Activated naive CD8-positive, alpha-beta T cell treated with anti-CD3 and anti-CD28 coated beads for 36 hours (primary cell): ENCODE measurements at regions not wholly inside any gene's neighbourhood (a gene's known extent, or its start where the extent isn't known, plus 50 kb on each side); places are given as distances from the start of the nearest gene placed in this dataset.
"Not testable (repeated sequence)": the region's sequence is repeated elsewhere in the genome, so short reads cannot be mapped to it uniquely, and the experiment has no call there.

ENCODE experiments used
- DNase-seq: peaks from one replicate; pipeline ENCODE4 v3.0.0; 2021
- H3K27ac Mint-ChIP-seq: one replicate; pipeline ENCODE4 v1.8.0; 2022; ENCODE audit warnings: mild to moderate bottlenecking, moderate library complexity, mixed read lengths
- H3K27me3 Mint-ChIP-seq: one replicate; pipeline ENCODE4 v1.8.0; 2022; ENCODE audit warnings: mild to moderate bottlenecking, mixed read lengths
- H3K36me3 Mint-ChIP-seq: one replicate; pipeline ENCODE4 v1.8.0; 2021; ENCODE audit warnings: mild to moderate bottlenecking, mixed read lengths
- H3K4me1 Mint-ChIP-seq: one replicate; pipeline ENCODE4 v1.8.0; 2021; ENCODE audit warnings: mixed read lengths
- H3K4me3 Mint-ChIP-seq: one replicate; pipeline ENCODE4 v1.8.0; 2022; ENCODE audit warnings: mild to moderate bottlenecking, moderate library complexity, mixed read lengths
- H3K9me3 Mint-ChIP-seq: one replicate; pipeline ENCODE4 v1.8.0; 2022; ENCODE audit warnings: mixed read lengths

- H3K9me3 Mint-ChIP-seq, result no peaks in the 10 kb centered on the region
- H3K27me3 Mint-ChIP-seq, result peaks cover 14% of the 10 kb centered on the region
- no peaks in the 10 kb centered on the region for H3K36me3 Mint-ChIP-seq
- H3K4me3 Mint-ChIP-seq, result no peak overlapping the region
- DNase-seq, result no peak
- no peak overlapping the region for H3K27ac Mint-ChIP-seq
- no peaks in the 10 kb centered on the region for H3K4me1 Mint-ChIP-seq
Measured at GRCh38 chr7:109834851-109835250, 1256.1 kb upstream of the LRRN3 start.

- Mint-ChIP-seq H3K9me3 (no peaks in the 10 kb centered on the region), H3K4me1 (no peaks in the 10 kb centered on the region), H3K27ac (no peak overlapping the region), H3K27me3 (peaks cover 14% of the 10 kb centered on the region), H3K36me3 (no peaks in the 10 kb centered on the region), H3K4me3 (no peak overlapping the region)
- DNase-seq, result no peak
Measured at GRCh38 chr7:109835577-109835976, 1255.3 kb upstream of the LRRN3 start.

GRCh38 chr7:109836016-109836415, 1254.9 kb upstream of the LRRN3 start:
- Mint-ChIP-seq H3K27me3 (peaks cover 14% of the 10 kb centered on the region), H3K36me3 (no peaks in the 10 kb centered on the region), H3K4me3 (no peak overlapping the region), H3K27ac (no peak overlapping the region), H3K9me3 (no peaks in the 10 kb centered on the region), H3K4me1 (no peaks in the 10 kb centered on the region)
- DNase-seq, result no peak

DNA sequence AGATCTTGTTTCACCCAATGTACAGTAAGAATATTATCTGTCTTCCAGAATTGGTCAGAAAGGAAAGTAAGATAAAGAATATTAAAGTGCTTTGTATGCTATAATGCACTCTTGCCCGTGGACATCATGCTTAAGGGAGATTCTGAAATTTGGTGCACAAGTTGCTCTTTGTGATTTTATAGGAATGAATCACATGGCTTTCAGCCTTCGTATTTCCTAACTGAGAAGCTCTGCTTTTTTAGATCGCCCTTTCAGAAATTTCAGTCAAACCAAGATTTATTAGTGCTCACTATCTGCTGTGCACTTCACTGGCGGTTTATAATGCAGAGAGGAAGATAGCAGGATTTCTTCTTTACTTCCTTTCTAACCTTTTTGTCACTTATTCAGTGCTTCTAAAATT, 1248.5 kb upstream of the LRRN3 start:
- Mint-ChIP-seq H3K36me3 (no peaks in the 10 kb centered on the region), H3K4me3 (no peak overlapping the region), H3K27ac (no peak overlapping the region), H3K27me3 (peaks cover 19% of the 10 kb centered on the region), H3K4me1 (no peaks in the 10 kb centered on the region), H3K9me3 (no peaks in the 10 kb centered on the region)
- DNase-seq, result no peak

GRCh38 chr7:109844362-109844761, 1246.6 kb upstream of the LRRN3 start:
- peaks cover 15% of the 10 kb centered on the region for H3K27me3 Mint-ChIP-seq

DNA sequence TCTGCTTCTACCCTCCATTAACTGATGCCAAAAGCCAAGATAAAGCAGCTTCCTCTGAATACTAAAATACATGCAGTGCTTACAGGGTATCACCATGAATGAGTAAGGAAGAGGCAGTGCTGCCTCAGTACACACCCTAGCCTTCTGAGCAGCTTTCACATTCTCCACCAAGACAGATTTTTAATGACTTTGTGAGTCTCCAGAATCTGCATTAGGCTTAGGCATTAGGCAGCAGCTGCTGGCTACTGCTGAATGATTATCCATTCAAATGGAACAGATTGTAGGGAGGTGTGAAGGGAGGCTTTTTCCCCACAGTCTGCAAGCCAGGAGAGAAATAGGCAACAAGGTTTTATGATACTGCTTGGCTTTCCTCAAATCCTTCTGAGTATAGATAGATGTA, 1226.7 kb upstream of the LRRN3 start:
- Mint-ChIP-seq H3K4me1 (no peaks in the 10 kb centered on the region), H3K9me3 (no peaks in the 10 kb centered on the region), H3K27me3 (peaks cover 13% of the 10 kb centered on the region), H3K36me3 (no peaks in the 10 kb centered on the region), H3K4me3 (no peak overlapping the region), H3K27ac (no peak overlapping the region)
- DNase-seq, result no peak

More at GRCh38 chr7:109844362-109844761, 1246.6 kb upstream of the LRRN3 start:
- Mint-ChIP-seq H3K27ac (no peak overlapping the region), H3K36me3 (no peaks in the 10 kb centered on the region), H3K9me3 (no peaks in the 10 kb centered on the region), H3K4me3 (no peak overlapping the region), H3K4me1 (no peaks in the 10 kb centered on the region)
- DNase-seq, result no peak

- no peaks in the 10 kb centered on the region for H3K36me3 Mint-ChIP-seq
Measured at GRCh38 chr7:109868215-109868860, 1222.6 kb upstream of the LRRN3 start.

GRCh38 chr7:109873296-109873695, 1217.6 kb upstream of the LRRN3 start:
- Mint-ChIP-seq H3K9me3 (no peaks in the 10 kb centered on the region), H3K36me3 (no peaks in the 10 kb centered on the region), H3K27ac (no peak overlapping the region), H3K4me1 (no peaks in the 10 kb centered on the region), H3K27me3 (peaks cover 12% of the 10 kb centered on the region), H3K4me3 (no peak overlapping the region)
- DNase-seq, result no peak

More at GRCh38 chr7:109868215-109868860, 1222.6 kb upstream of the LRRN3 start:
- Mint-ChIP-seq H3K27me3 (peaks cover 5% of the 10 kb centered on the region), H3K9me3 (no peaks in the 10 kb centered on the region), H3K4me3 (no peak overlapping the region), H3K27ac (no peak overlapping the region), H3K4me1 (no peaks in the 10 kb centered on the region)
- DNase-seq, result no peak

- no peak overlapping the region for H3K27ac Mint-ChIP-seq
Measured at GRCh38 chr7:109879287-109879828, 1211.6 kb upstream of the LRRN3 start.

DNA sequence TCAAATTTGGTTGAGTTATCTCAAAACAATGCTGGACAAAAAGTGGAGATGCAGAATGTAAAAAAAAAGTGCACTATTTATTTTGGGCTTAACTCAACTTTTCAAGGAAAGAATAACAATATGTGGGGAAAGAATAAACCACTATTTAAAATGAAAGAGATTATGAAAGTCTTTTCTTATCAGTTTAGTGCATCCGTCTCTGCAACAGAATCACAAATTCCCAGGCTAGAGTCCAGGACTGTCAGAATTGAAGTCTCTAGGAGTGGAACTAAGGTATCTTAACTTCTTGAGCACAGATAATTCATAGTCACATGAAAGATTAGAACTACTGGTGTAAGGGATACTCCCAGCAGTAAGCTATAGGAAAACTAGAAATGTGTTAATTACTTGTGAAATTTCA, 1200.3 kb upstream of the LRRN3 start:
- no peak for DNase-seq
- Mint-ChIP-seq H3K36me3 (no peaks in the 10 kb centered on the region), H3K9me3 (no peaks in the 10 kb centered on the region), H3K4me1 (no peaks in the 10 kb centered on the region), H3K4me3 (no peak overlapping the region), H3K27me3 (peaks cover 6% of the 10 kb centered on the region), H3K27ac (no peak overlapping the region)

More at GRCh38 chr7:109879287-109879828, 1211.6 kb upstream of the LRRN3 start:
- no peak for DNase-seq
- peaks cover 10% of the 10 kb centered on the region for H3K27me3 Mint-ChIP-seq
- no peak overlapping the region for H3K4me3 Mint-ChIP-seq
- H3K9me3 Mint-ChIP-seq, result no peaks in the 10 kb centered on the region
- no peaks in the 10 kb centered on the region for H3K4me1 Mint-ChIP-seq
- H3K36me3 Mint-ChIP-seq, result no peaks in the 10 kb centered on the region

DNA sequence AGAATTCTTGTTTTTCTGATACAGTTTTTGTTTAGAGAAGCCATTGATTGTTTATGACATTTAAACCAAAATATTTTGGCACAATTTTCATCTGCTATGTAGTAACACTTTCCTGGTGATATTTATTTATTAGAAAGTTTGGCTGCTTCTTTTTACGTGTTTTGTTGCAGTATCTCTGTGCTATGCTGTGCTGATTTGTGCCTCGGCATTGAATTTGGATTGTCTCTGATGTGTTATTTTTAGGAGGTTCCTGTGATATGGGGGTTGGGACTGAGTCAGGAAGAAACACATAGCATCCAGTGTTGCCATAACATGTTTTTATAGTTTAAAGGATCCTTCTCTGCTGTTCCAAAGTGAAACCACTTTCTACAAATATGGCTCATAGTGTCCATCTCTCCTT, 1197.7 kb upstream of the LRRN3 start:
- Mint-ChIP-seq H3K4me1 (no peaks in the 10 kb centered on the region), H3K27ac (no peak overlapping the region), H3K4me3 (no peak overlapping the region), H3K27me3 (peaks cover 3% of the 10 kb centered on the region), H3K36me3 (no peaks in the 10 kb centered on the region), H3K9me3 (no peaks in the 10 kb centered on the region)
- no peak for DNase-seq

DNA sequence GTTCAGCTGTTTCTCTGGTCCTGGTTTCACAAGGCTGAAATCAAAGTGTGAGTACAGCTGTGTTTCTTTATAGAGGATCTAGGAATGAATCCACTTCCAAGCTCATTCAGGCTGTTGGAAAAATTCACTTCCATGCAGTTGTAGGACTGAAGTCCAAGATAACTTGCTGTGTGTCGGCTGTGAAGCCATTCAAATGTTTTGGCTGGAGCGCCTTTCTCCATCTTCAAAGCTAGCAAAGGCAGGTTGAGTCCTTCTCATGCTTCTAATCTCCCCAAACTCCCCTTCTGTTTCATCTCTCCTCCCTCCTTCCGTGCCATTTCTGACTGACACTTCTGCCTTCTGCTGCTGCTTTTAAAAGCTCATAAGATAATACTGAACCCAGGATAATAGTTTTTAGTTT, 1195.4 kb upstream of the LRRN3 start:
- Mint-ChIP-seq H3K27me3 (peaks cover 4% of the 10 kb centered on the region), H3K4me1 (no peaks in the 10 kb centered on the region), H3K9me3 (no peaks in the 10 kb centered on the region), H3K36me3 (no peaks in the 10 kb centered on the region), H3K27ac (no peak overlapping the region), H3K4me3 (no peak overlapping the region)
- DNase-seq, result no peak

DNA sequence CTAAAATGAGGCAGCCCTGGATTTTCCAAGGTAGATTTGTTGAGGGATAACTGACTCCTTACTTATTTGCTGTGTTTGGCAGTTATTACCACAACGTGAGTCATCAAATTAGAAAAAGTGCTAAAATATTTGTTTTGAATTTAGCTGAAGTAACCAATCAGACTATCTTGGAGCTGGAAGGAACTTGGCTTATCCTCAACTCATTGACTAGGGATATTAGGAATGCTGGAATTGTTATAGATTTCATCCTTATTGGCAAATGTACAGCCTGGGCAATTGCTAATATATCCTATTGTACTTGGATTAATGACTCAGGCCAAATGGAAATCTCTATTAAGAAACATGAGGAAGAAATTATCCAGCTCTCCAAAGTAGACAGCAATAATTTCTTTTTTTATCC, 1189.0 kb upstream of the LRRN3 start:
- no peaks in the 10 kb centered on the region for H3K36me3 Mint-ChIP-seq
- H3K4me3 Mint-ChIP-seq, result no peak overlapping the region

GRCh38 chr7:109905368-109906065, 1185.4 kb upstream of the LRRN3 start:
- not testable (repeated sequence) for H3K27ac Mint-ChIP-seq, H3K36me3 Mint-ChIP-seq, H3K27me3 Mint-ChIP-seq, DNase-seq, H3K4me3 Mint-ChIP-seq, H3K9me3 Mint-ChIP-seq, H3K4me1 Mint-ChIP-seq

More for the DNA sequence above, 1189.0 kb upstream of the LRRN3 start:
- H3K27ac Mint-ChIP-seq, result no peak overlapping the region
- DNase-seq, result no peak
- peaks cover 4% of the 10 kb centered on the region for H3K27me3 Mint-ChIP-seq
- H3K4me1 Mint-ChIP-seq, result no peaks in the 10 kb centered on the region
- no peaks in the 10 kb centered on the region for H3K9me3 Mint-ChIP-seq

GRCh38 chr7:109915670-109916069, 1175.3 kb upstream of the LRRN3 start:
- Mint-ChIP-seq H3K27me3 (no peaks in the 10 kb centered on the region), H3K36me3 (no peaks in the 10 kb centered on the region), H3K9me3 (peaks cover 7% of the 10 kb centered on the region), H3K27ac (no peak overlapping the region), H3K4me3 (no peak overlapping the region), H3K4me1 (no peaks in the 10 kb centered on the region)
- no peak for DNase-seq

DNA sequence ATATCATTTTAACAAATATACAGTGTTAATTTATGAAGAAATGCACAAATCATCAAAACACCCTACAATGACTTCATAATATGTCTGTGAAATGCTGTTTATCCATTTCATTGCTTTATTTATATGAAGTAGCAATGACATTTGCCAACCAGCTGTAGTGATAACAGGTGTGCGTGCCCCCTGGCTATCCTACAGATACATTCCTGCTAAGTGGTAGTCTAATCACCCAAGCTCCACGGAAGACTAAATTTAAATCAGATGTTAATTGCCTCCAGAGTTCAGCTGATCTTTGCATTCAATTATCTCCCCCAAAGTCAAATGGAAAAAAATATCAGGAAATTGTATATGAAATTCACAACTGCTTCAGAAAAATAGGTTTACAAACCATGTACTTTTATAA, 1164.2 kb upstream of the LRRN3 start:
- peaks cover 8% of the 10 kb centered on the region for H3K9me3 Mint-ChIP-seq
- H3K27ac Mint-ChIP-seq, result no peak overlapping the region
- H3K4me3 Mint-ChIP-seq, result no peak overlapping the region
- peaks cover 2% of the 10 kb centered on the region for H3K36me3 Mint-ChIP-seq
- H3K27me3 Mint-ChIP-seq, result no peaks in the 10 kb centered on the region
- DNase-seq, result no peak
- no peaks in the 10 kb centered on the region for H3K4me1 Mint-ChIP-seq
